Calu3 (cell line): ENCODE measurements at regions not wholly inside any gene's neighbourhood (a gene's known extent, or its start where the extent isn't known, plus 50 kb on each side); places are given as distances from the start of the nearest gene placed in this dataset.

Source experiments
- BruUV-seq: library from RNA; stranded (reverse); fragments of 400-500 nt; replicated peaks from 2 replicates; lab custom pipeline; 2021; lab: Mats Ljungman, UMichigan
- CTCF ChIA-PET: fragments of 300-600 bp; sonication (Branson Sonifier 250); formaldehyde crosslinking; loops from one replicate; lab custom pipeline; 2022; ENCODE audit warnings: antibody characterized with exemption; lab: Charles Lee
- DNase-seq: peaks from one replicate; pipeline ENCODE4 v3.0.0; 2022
- H3K27ac Mint-ChIP-seq: one replicate; pipeline ENCODE4 v1.8.0; 2022; ENCODE audit warnings: mixed read lengths; ENCODE audit not compliant: unreplicated experiment
- H3K27me3 Mint-ChIP-seq: one replicate; pipeline ENCODE4 v1.8.0; 2022; ENCODE audit warnings: mixed read lengths; ENCODE audit not compliant: unreplicated experiment
- H3K36me3 Mint-ChIP-seq: one replicate; pipeline ENCODE4 v1.8.0; 2022; ENCODE audit warnings: mild to moderate bottlenecking, moderate library complexity, mixed read lengths; ENCODE audit not compliant: insufficient read depth, unreplicated experiment
- H3K4me1 Mint-ChIP-seq: one replicate; pipeline ENCODE4 v1.8.0; 2022; ENCODE audit warnings: mild to moderate bottlenecking, low read depth, mixed read lengths; ENCODE audit not compliant: unreplicated experiment
- H3K4me3 Mint-ChIP-seq: one replicate; pipeline ENCODE4 v1.8.0; 2022; ENCODE audit warnings: mild to moderate bottlenecking, low read depth, moderate library complexity, mixed read lengths; ENCODE audit not compliant: unreplicated experiment
- H3K9me3 Mint-ChIP-seq: one replicate; pipeline ENCODE4 v1.8.0; 2022; ENCODE audit warnings: low read depth, mixed read lengths; ENCODE audit not compliant: unreplicated experiment
- CTCF ChIP-seq: fragments of 200-600 bp; IDR thresholded peaks from one replicate; pipeline ENCODE4 v1.8.0; 2022; ENCODE audit warnings: antibody characterized with exemption; ENCODE audit not compliant: unreplicated experiment
- intact Hi-C: fragments of 100-400 bp; cut with micrococcal nuclease; formaldehyde crosslinking; loops from one replicate; pipeline ENCODE4 v1.10.0; 2022; ENCODE audit not compliant: unreplicated experiment

- CTCF ChIA-PET, result interaction anchor here (0.6 to 0.7 kb wide), 3 partner anchors 12 to 898 kb away, joined by 3 to 5 read pairs (median 4); no protein-coding TSS in a partner anchor
Observed at GRCh38 chr1:177351361-177352108, 180.8 kb downstream of the BRINP2 start.

DNA sequence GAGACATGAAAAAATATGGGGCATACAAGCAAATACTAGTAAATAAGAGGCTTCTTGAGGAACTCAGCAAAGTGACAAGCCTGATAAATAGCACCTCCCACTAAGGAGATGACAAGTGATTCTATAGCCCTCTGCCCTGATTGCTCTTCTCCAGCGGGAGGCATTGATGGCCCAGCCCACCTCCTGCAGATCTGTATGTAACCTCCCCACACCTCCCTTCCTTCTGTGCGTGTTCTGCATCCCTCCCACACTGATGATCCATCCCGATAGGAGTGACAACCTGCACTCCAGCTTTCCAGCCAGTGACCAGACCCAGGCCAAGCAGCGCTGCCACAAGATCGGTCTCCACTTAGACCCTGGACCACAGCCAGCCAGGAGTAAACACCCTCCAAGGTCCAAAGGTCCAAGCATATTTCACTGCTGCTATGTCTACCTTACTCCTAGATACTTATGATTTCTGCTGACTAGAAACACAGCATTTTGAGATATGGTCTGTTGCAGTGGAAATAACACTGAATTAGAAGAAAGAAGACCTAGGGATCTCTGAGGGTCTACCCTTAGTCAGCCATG lies 176.1 kb downstream of the BRINP2 start:
- Mint-ChIP-seq H3K4me3 (no peak overlapping the region), H3K36me3 (no peaks in the 10 kb centered on the region), H3K27me3 (peaks cover 21% of the 10 kb centered on the region), H3K4me1 (no peaks in the 10 kb centered on the region), H3K27ac (no peak overlapping the region), H3K9me3 (no peaks in the 10 kb centered on the region)
- intact Hi-C loops, result no loop called here
- CTCF ChIA-PET, result interaction anchor here (1.0 kb wide), 1 partner anchor 12 kb away, joined by 3 read pairs; no protein-coding TSS in a partner anchor
- TF ChIP-seq CTCF, result no peak
- no TSS peak for BruUV-seq
- peak; percentile 28 for DNase-seq

More at GRCh38 chr1:177351361-177352108, 180.8 kb downstream of the BRINP2 start:
- Mint-ChIP-seq H3K36me3 (no peaks in the 10 kb centered on the region), H3K27ac (no peak overlapping the region), H3K27me3 (no peaks in the 10 kb centered on the region), H3K4me1 (no peaks in the 10 kb centered on the region), H3K9me3 (no peaks in the 10 kb centered on the region), H3K4me3 (no peak overlapping the region)
- DNase-seq, result peak; percentile 43
- intact Hi-C loops, result loop anchor here (5.0 kb wide), 1 partner anchor 34 kb away; no protein-coding TSS in a partner anchor
- TF ChIP-seq CTCF, result no peak
- BruUV-seq, result no TSS peak

DNA sequence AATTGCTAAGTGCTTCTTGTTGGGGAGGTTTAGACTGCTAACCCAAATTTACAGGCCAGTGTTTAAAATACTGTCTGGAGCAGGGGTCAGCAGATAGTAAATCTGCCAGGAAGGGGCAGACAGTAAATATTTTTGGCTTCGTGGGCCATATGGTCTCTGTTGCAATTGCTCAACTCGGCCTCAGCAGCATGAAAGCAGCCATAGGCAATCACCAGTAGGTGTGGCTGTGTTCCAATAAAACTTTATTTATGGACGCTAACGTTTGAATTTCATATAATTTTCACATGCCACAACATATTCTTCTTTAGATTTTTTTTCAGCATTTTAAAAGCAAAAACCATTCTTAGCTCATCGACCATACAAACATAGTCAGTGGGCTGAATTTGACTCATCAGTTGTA lies 172.7 kb downstream of the BRINP2 start:
- no peak overlapping the region for H3K27ac Mint-ChIP-seq
- intact Hi-C loops, result no loop called here
- no peaks in the 10 kb centered on the region for H3K9me3 Mint-ChIP-seq
- TF ChIP-seq CTCF, result no peak
- no peak for DNase-seq
- H3K36me3 Mint-ChIP-seq, result no peaks in the 10 kb centered on the region
- CTCF ChIA-PET, result interaction anchor here (1.0 kb wide), 1 partner anchor 12 kb away, joined by 3 read pairs; no protein-coding TSS in a partner anchor
- no peaks in the 10 kb centered on the region for H3K4me1 Mint-ChIP-seq
- no peak overlapping the region for H3K4me3 Mint-ChIP-seq
- H3K27me3 Mint-ChIP-seq, result peaks cover 47% of the 10 kb centered on the region
- BruUV-seq, result no TSS peak

GRCh38 chr1:177341773-177342172 lies 171.0 kb downstream of the BRINP2 start:
- Mint-ChIP-seq H3K36me3 (no peaks in the 10 kb centered on the region), H3K4me3 (no peak overlapping the region), H3K27ac (no peak overlapping the region), H3K27me3 (peaks cover 64% of the 10 kb centered on the region), H3K4me1 (no peaks in the 10 kb centered on the region), H3K9me3 (no peaks in the 10 kb centered on the region)
- CTCF ChIA-PET, result no interaction called here
- intact Hi-C loops, result no loop called here
- no peak for DNase-seq
- BruUV-seq, result no TSS peak
- no peak for TF ChIP-seq CTCF
